B cell (primary cell): ENCODE measurements at regions not wholly inside any gene's neighbourhood (a gene's known extent, or its start where the extent isn't known, plus 50 kb on each side); places are given as distances from the start of the nearest gene placed in this dataset.

Experiments
- ATAC-seq: fragments of 200-7000 bp; cut with Tn5 transposase; one replicate; pipeline ENCODE4 v1.10.0; 2021; ENCODE audit warnings: low read depth, mild to moderate bottlenecking, moderate number of reproducible peaks, moderate library complexity
- CTCF ChIA-PET: fragments of 350-600 bp; sonication (Branson Sonifier 250); formaldehyde crosslinking; loops from one replicate; lab custom pipeline; 2021; ENCODE audit warnings: antibody characterized with exemption, inconsistent platforms; lab: Charles Lee
- POLR2A ChIA-PET: fragments of 350-600 bp; sonication (Branson Sonifier 250); formaldehyde crosslinking; loops from one replicate; lab custom pipeline; 2021; ENCODE audit warnings: antibody characterized with exemption; lab: Charles Lee
- DNase-seq: peaks from one replicate; pipeline ENCODE4 v3.0.0; 2013
- H2AFZ ChIP-seq: 2 replicates; pipeline ENCODE4 v1.6.1; 2012; ENCODE audit warnings: mild to moderate bottlenecking, low read depth, low read length; ENCODE audit not compliant: insufficient read depth, poor library complexity, severe bottlenecking
- H3K27ac ChIP-seq, 2 donors: 1 replicate in 1 of 2; 2 replicates in 1 of 2; pipeline ENCODE4 v1.5.1; 2012 to 2013; ENCODE audit warnings: low read length in 2 of 2, mild to moderate bottlenecking in 2 of 2, moderate library complexity in 1 of 2
- H3K27me3 ChIP-seq, 4 experiments: fragments of 200-600 bp in 1 of 4; sonication (generic) in 1 of 4; replicated peaks in 1 of 4; 1 replicate in 2 of 4; 2 replicates in 2 of 4; pipeline versions ENCODE4 v1.6.1 to v1.7.0; 2013 to 2016; ENCODE audit warnings: low read length in 3 of 4, mild to moderate bottlenecking in 2 of 4, mixed read lengths in 1 of 4, moderate library complexity in 1 of 4; ENCODE audit not compliant: insufficient read depth in 4 of 4, control insufficient read depth in 3 of 4; ENCODE audit errors: control extremely low read depth in 1 of 4
- H3K36me3 ChIP-seq, 2 experiments: replicated peaks in 1 of 2; 1 replicate in 1 of 2; 2 replicates in 1 of 2; pipeline versions ENCODE4 v1.6.1 to v1.7.1; 2013; ENCODE audit warnings: low read length in 1 of 2; ENCODE audit not compliant: insufficient read depth in 2 of 2, control insufficient read depth in 1 of 2; ENCODE audit errors: control extremely low read depth in 1 of 2, extremely low read depth in 1 of 2
- H3K4me1 ChIP-seq, 2 donors: fragments of 200-600 bp in 1 of 2; sonication (generic) in 1 of 2; 1 replicate in 1 of 2; 2 replicates in 1 of 2; pipeline versions ENCODE4 v1.5.1 to v1.6.1; 2013 to 2017; ENCODE audit warnings: low read length in 2 of 2; ENCODE audit not compliant: control insufficient read depth in 2 of 2, insufficient read depth in 2 of 2
- H3K4me2 ChIP-seq: replicated peaks from 2 replicates; pipeline ENCODE3; 2012; ENCODE audit warnings: mild to moderate bottlenecking, low read depth, low read length; ENCODE audit not compliant: poor library complexity, severe bottlenecking
- H3K4me3 ChIP-seq, 5 experiments: fragments of 200-600 bp in 1 of 5; sonication (generic) in 1 of 5; 1 replicate in 3 of 5; 2 replicates in 2 of 5; pipeline versions ENCODE4 v1.5.1 to v1.7.0; 2011 to 2016; ENCODE audit warnings: low read length in 4 of 5, mild to moderate bottlenecking in 4 of 5, low read depth in 2 of 5, control low read depth in 1 of 5, moderate library complexity in 1 of 5; ENCODE audit not compliant: insufficient read depth in 1 of 5; ENCODE audit errors: control extremely low read depth in 1 of 5, extremely low read depth in 1 of 5
- H3K79me2 ChIP-seq: fragments of 200-600 bp; sonication (generic); one replicate; pipeline ENCODE4 v1.6.0; 2016; ENCODE audit warnings: low read length; ENCODE audit not compliant: control insufficient read depth, insufficient read depth
- H3K9ac ChIP-seq: fragments of 200-600 bp; sonication (generic); 2 replicates; pipeline ENCODE4 v1.6.1; 2017; ENCODE audit warnings: mild to moderate bottlenecking, low read length, moderate library complexity
- H3K9me3 ChIP-seq, 3 donors: one replicate each; pipeline versions ENCODE4 v1.6.1 to v1.7.1; 2013; ENCODE audit warnings: low read length in 2 of 3; ENCODE audit not compliant: control insufficient read depth in 2 of 3, insufficient read depth in 1 of 3; ENCODE audit errors: control extremely low read depth in 1 of 3
- H4K20me1 ChIP-seq: 2 replicates; pipeline ENCODE4 v1.6.0; 2012; ENCODE audit warnings: mild to moderate bottlenecking, low read length; ENCODE audit not compliant: insufficient read depth, control insufficient read depth, poor library complexity, severe bottlenecking
- H3K27ac Mint-ChIP-seq: one replicate; pipeline ENCODE4 v1.8.0; 2021; ENCODE audit warnings: mixed read lengths
- H3K27me3 Mint-ChIP-seq: one replicate; pipeline ENCODE4 v1.8.0; 2021; ENCODE audit warnings: mixed read lengths
- H3K4me1 Mint-ChIP-seq: one replicate; pipeline ENCODE4 v1.8.0; 2021; ENCODE audit warnings: mixed read lengths
- H3K4me3 Mint-ChIP-seq: one replicate; pipeline ENCODE4 v1.8.0; 2021; ENCODE audit warnings: mixed read lengths
- H3K9me3 Mint-ChIP-seq: one replicate; pipeline ENCODE4 v1.8.0; 2022; ENCODE audit warnings: mixed read lengths; ENCODE audit not compliant: insufficient read depth
- CTCF ChIP-seq: fragments of 200-600 bp; IDR thresholded peaks from one replicate; pipeline ENCODE4 v1.8.0; 2022; ENCODE audit warnings: antibody characterized with exemption, mild to moderate bottlenecking
- EZH2 ChIP-seq: IDR thresholded peaks from 2 replicates; pipeline ENCODE4 v1.6.1; 2012; ENCODE audit warnings: borderline replicate concordance, low read depth, mild to moderate bottlenecking, moderate library complexity, low read length; ENCODE audit not compliant: insufficient read depth, poor library complexity, severe bottlenecking
- WGBS: methylation state at CpG from one replicate; pipeline ENCODE4 v1.1.5; 2013; ENCODE audit warnings: missing lambda C conversion rate; ENCODE audit not compliant: insufficient coverage; 5-methylcytosine and 5-hydroxymethylcytosine counted together
- intact Hi-C: fragments of 100-400 bp; cut with micrococcal nuclease; formaldehyde crosslinking; loops from one replicate; pipeline ENCODE4 v1.10.0; 2022

GRCh38 chr14:101361451-101362433 lies 199.6 kb upstream of the DIO3 start:
- intact Hi-C loops: no loop called here
- ATAC-seq (no peak), DNase-seq (no peak)
- Mint-ChIP-seq H3K9me3 (no peaks in the 10 kb centered on the region), H3K4me3 (no peak overlapping the region), H3K4me1 (peaks cover 50% of the 10 kb centered on the region), H3K27me3 (peaks cover 20% of the 10 kb centered on the region), H3K27ac (peak overlapping the region; percentile 17)
- Histone ChIP-seq H3K9ac (no peak overlapping the region), H4K20me1 (no peaks in the 10 kb centered on the region), H3K4me3 (no peak overlapping the region), H3K27ac (no peak overlapping the region), H3K9me3 (peaks cover 0 to 60% (median 6%) of the 10 kb centered on the region in 3 donors), H3K27me3 (peaks cover 0 to 8% (median 1%) of the 10 kb centered on the region in 4 experiments), H3K4me2 (peak overlapping the region; percentile 60), H3K79me2 (no peaks in the 10 kb centered on the region), H3K4me1 (peaks cover 51 to 62% of the 10 kb centered on the region in 2 donors), H2AFZ (no peak overlapping the region), H3K36me3 (no peaks in the 10 kb centered on the region)
- ChIA-PET CTCF (no interaction called here), POLR2A (no interaction called here)
- no peak for TF ChIP-seq EZH2
- no peak for TF ChIP-seq CTCF
- 89% methylated on average over 19 of the region's 20 CpGs for WGBS
